ENCODE measurements at regions not wholly inside any gene's neighbourhood (a gene's known extent, or its start where the extent isn't known, plus 50 kb on each side); places are given as distances from the start of the nearest gene placed in this dataset.

DNA sequence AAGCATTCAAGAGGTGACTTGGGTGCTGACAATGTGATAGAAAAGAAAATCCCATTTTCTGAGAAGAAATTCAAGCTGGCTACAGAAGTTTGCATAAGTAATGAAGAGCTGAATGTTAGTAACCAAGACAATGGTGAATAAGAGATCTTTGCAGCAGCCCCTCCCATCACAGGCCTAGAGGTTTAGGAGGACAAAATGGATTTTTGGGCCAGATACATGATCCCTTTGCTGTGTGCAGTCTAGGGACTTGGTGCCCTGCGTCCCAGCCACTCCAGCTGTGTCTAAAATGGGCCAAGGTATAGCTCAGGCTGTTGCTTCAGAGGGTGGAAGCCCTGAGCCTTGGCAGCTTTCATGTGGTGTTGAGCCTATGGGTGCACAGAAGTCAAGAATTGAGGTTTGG is 107.0 kb upstream of the EPHA5 start:
- Mint-ChIP-seq H3K36me3 (ENCODE audit: low read depth) (no peaks in the 10 kb centered on the region), H3K4me1 (no peaks in the 10 kb centered on the region), H3K27me3 (no peaks in the 10 kb centered on the region), H3K4me3 (no peak overlapping the region), H3K27ac (no peak overlapping the region)
- no peak for ATAC-seq
- DNase-seq = no peak
- H3K9me3 ChIP-seq (ENCODE audit: control insufficient read depth, low read length, poor library complexity, severe bottlenecking) = no peaks in the 10 kb centered on the region

- H3K4me1 Mint-ChIP-seq = no peaks in the 10 kb centered on the region
Observed at GRCh38 chr4:65773636-65774035, 103.3 kb upstream of the EPHA5 start.

GRCh38 chr4:65747386-65747785 is 77.1 kb upstream of the EPHA5 start:
- H3K4me3 Mint-ChIP-seq = no peak overlapping the region
- H3K36me3 Mint-ChIP-seq (ENCODE audit: low read depth) = no peaks in the 10 kb centered on the region
- H3K9me3 ChIP-seq (ENCODE audit: control insufficient read depth, low read length, poor library complexity, severe bottlenecking) = no peaks in the 10 kb centered on the region
- H3K27me3 Mint-ChIP-seq = no peaks in the 10 kb centered on the region
- no peak overlapping the region for H3K27ac Mint-ChIP-seq
- DNase-seq (no peak), ATAC-seq (no peak)
- no peaks in the 10 kb centered on the region for H3K4me1 Mint-ChIP-seq

More at GRCh38 chr4:65773636-65774035, 103.3 kb upstream of the EPHA5 start:
- DNase-seq (no peak), ATAC-seq (no peak)
- no peaks in the 10 kb centered on the region for H3K27me3 Mint-ChIP-seq
- no peak overlapping the region for H3K27ac Mint-ChIP-seq
- no peaks in the 10 kb centered on the region for H3K9me3 ChIP-seq (ENCODE audit: control insufficient read depth, low read length, poor library complexity, severe bottlenecking)
- no peaks in the 10 kb centered on the region for H3K36me3 Mint-ChIP-seq (ENCODE audit: low read depth)
- H3K4me3 Mint-ChIP-seq = no peak overlapping the region

DNA sequence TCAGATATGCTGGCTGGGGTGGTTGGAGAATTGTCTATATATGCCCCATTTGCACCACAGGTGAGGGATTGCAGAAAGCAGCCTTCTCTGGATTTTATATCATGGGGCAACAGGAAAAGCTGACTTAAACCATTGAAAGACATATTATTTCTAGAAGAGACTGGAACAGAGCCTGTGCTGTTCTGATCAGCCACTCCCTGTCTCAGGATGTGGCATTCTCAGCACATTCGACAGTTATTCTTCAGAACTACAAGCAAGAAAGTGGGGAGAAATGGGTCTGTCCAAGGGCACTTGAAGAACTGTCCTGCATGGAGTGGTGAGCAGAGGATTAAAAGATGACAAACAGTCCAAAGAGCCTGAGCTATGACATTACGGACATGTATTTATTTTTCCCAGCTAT is 67.8 kb upstream of the EPHA5 start:
- Mint-ChIP-seq H3K27me3 (no peaks in the 10 kb centered on the region), H3K4me3 (no peak overlapping the region), H3K4me1 (no peaks in the 10 kb centered on the region), H3K36me3 (ENCODE audit: low read depth) (no peaks in the 10 kb centered on the region), H3K27ac (no peak overlapping the region)
- H3K9me3 ChIP-seq (ENCODE audit: control insufficient read depth, low read length, poor library complexity, severe bottlenecking) = no peaks in the 10 kb centered on the region
- DNase-seq = no peak
- no peak for ATAC-seq

GRCh38 chr4:65737672-65738071 is 67.4 kb upstream of the EPHA5 start:
- no peaks in the 10 kb centered on the region for H3K4me1 Mint-ChIP-seq
- no peaks in the 10 kb centered on the region for H3K27me3 Mint-ChIP-seq
- H3K36me3 Mint-ChIP-seq (ENCODE audit: low read depth) = no peaks in the 10 kb centered on the region
- ATAC-seq (no peak), DNase-seq (no peak)
- no peak overlapping the region for H3K27ac Mint-ChIP-seq
- H3K4me3 Mint-ChIP-seq = no peak overlapping the region
- no peaks in the 10 kb centered on the region for H3K9me3 ChIP-seq (ENCODE audit: control insufficient read depth, low read length, poor library complexity, severe bottlenecking)

DNA sequence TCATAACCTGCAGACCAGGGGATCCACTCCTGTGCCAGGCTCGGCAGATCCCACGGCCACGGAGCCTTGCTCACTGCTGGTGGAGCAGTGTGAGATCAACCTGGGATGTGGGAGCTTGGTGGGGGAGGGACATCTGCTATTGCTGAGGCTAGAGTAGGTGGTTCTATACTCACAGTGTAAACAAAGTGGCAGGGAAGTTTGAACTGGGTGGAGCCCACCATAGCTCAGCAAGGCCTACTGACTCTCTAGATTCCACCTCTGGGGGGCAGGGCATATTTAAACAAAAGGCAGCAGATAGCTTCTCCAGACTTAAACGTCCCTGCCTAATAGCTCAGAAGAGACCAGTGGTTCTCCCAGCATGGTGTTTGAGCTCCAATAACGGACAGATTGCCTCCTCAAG is 54.7 kb upstream of the EPHA5 start:
- ATAC-seq (no peak), DNase-seq (no peak)
- H3K27me3 Mint-ChIP-seq = no peaks in the 10 kb centered on the region
- peaks cover 2% of the 10 kb centered on the region for H3K9me3 ChIP-seq (ENCODE audit: control insufficient read depth, low read length, poor library complexity, severe bottlenecking)
- H3K27ac Mint-ChIP-seq = no peak overlapping the region
- H3K4me1 Mint-ChIP-seq = no peaks in the 10 kb centered on the region
- H3K4me3 Mint-ChIP-seq = no peak overlapping the region
- H3K36me3 Mint-ChIP-seq (ENCODE audit: low read depth) = no peaks in the 10 kb centered on the region
